Activated CD8-positive, alpha-beta T cell treated with anti-CD3 and anti-CD28 coated beads for 36 hours (primary cell): ENCODE measurements at regions not wholly inside any gene's neighbourhood (a gene's known extent, or its start where the extent isn't known, plus 50 kb on each side); places are given as distances from the start of the nearest gene placed in this dataset.

ENCODE experiments used
- ATAC-seq: fragments of 200-7000 bp; cut with Tn5 transposase; one replicate; pipeline ENCODE4 v1.10.0; 2021; ENCODE audit warnings: mild to moderate bottlenecking, moderate library complexity
- CTCF ChIA-PET: fragments of 350-600 bp; sonication (Branson Sonifier 250); formaldehyde crosslinking; loops from one replicate; lab custom pipeline; 2021; ENCODE audit warnings: antibody characterized with exemption; lab: Charles Lee
- POLR2A ChIA-PET: fragments of 350-600 bp; sonication (Branson Sonifier 250); formaldehyde crosslinking; loops from one replicate; lab custom pipeline; 2021; ENCODE audit warnings: antibody characterized with exemption; lab: Charles Lee
- DNase-seq: peaks from one replicate; pipeline ENCODE4 v3.0.0-alpha.2; 2020
- H3K27ac Mint-ChIP-seq: one replicate; pipeline ENCODE4 v1.8.0; 2021; ENCODE audit warnings: mild to moderate bottlenecking, mixed read lengths
- H3K27me3 Mint-ChIP-seq: one replicate; pipeline ENCODE4 v1.8.0; 2021; ENCODE audit warnings: mixed read lengths
- H3K36me3 Mint-ChIP-seq: one replicate; pipeline ENCODE4 v1.8.0; 2021; ENCODE audit warnings: low read depth, mixed read lengths
- H3K4me1 Mint-ChIP-seq: one replicate; pipeline ENCODE4 v1.8.0; 2021; ENCODE audit warnings: low read depth, mixed read lengths
- H3K4me3 Mint-ChIP-seq: one replicate; pipeline ENCODE4 v1.8.0; 2021; ENCODE audit warnings: mild to moderate bottlenecking, moderate library complexity, mixed read lengths
- H3K9me3 Mint-ChIP-seq: one replicate; pipeline ENCODE4 v1.8.0; 2021; ENCODE audit warnings: mixed read lengths
- intact Hi-C: fragments of 100-400 bp; cut with micrococcal nuclease; formaldehyde crosslinking; loops from one replicate; pipeline ENCODE4 v1.10.0; 2022
- TF ChIP-seq, protein P1 (sequence below): fragments of 200-600 bp; IDR thresholded peaks from one replicate; pipeline ENCODE4 v1.8.0; 2022; ENCODE audit warnings: antibody characterized with exemption, mild to moderate bottlenecking

DNA sequence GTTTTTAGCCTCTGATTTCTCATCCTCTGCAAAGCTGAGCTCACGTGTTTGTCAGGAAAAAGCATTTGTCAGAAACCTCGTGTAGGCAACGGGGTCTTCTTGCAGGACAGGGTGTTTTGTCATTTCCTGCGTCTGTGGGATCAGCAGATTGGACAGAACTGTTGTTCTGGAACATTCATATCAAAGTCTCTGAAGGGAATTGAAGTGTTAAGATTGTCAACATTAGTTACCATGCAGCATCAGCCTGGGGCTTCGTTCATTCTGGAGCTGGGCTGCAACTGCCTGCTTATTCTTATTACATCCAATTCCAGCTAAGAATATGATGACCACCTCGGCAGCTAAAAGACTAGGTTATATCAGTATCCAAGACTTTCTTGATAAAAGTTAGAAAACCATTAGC lies 71.0 kb upstream of the RALGAPA2 start:
- H3K36me3 Mint-ChIP-seq: no peaks in the 10 kb centered on the region
- H3K27ac Mint-ChIP-seq: no peak overlapping the region
- POLR2A ChIA-PET: no interaction called here
- TF ChIP-seq, protein P1, sequence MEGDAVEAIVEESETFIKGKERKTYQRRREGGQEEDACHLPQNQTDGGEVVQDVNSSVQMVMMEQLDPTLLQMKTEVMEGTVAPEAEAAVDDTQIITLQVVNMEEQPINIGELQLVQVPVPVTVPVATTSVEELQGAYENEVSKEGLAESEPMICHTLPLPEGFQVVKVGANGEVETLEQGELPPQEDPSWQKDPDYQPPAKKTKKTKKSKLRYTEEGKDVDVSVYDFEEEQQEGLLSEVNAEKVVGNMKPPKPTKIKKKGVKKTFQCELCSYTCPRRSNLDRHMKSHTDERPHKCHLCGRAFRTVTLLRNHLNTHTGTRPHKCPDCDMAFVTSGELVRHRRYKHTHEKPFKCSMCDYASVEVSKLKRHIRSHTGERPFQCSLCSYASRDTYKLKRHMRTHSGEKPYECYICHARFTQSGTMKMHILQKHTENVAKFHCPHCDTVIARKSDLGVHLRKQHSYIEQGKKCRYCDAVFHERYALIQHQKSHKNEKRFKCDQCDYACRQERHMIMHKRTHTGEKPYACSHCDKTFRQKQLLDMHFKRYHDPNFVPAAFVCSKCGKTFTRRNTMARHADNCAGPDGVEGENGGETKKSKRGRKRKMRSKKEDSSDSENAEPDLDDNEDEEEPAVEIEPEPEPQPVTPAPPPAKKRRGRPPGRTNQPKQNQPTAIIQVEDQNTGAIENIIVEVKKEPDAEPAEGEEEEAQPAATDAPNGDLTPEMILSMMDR: no peak
- peaks cover 5% of the 10 kb centered on the region for H3K9me3 Mint-ChIP-seq
- ATAC-seq (no peak), DNase-seq (no peak)
- no peaks in the 10 kb centered on the region for H3K4me1 Mint-ChIP-seq
- H3K4me3 Mint-ChIP-seq: no peak overlapping the region
- CTCF ChIA-PET: interaction anchor here (1.3 to 1.4 kb wide), 3 partner anchors 11 to 42 kb away, joined by 3 to 6 read pairs (median 4); no protein-coding TSS in a partner anchor
- intact Hi-C loops: no loop called here
- H3K27me3 Mint-ChIP-seq: peaks cover 6% of the 10 kb centered on the region

DNA sequence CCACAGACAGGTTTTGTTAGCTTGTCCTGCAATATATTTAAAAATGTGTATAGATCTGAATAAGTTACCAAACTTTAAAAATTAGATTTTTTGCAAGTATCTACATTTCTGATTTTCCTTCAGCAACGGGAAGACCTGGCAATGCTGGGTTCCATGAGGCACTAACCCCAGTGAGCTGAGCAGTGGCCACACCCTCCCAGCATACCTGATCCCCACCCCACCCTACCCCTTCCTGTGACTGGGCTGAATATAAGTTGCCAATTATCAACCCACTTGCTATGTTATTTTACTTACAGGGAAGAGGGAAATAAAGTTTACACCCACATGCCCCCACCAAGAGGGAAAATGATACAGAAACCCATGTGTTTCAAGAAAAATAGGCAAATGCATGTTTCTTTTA lies 70.3 kb upstream of the RALGAPA2 start:
- DNase-seq: no peak
- TF ChIP-seq, protein P1: no peak
- H3K27me3 Mint-ChIP-seq: peaks cover 8% of the 10 kb centered on the region
- H3K4me1 Mint-ChIP-seq: no peaks in the 10 kb centered on the region
- no peak overlapping the region for H3K4me3 Mint-ChIP-seq
- CTCF ChIA-PET: interaction anchor here (1.4 kb wide), 2 partner anchors 11 to 42 kb away, joined by 4 to 6 read pairs; no protein-coding TSS in a partner anchor
- no peak for ATAC-seq
- H3K36me3 Mint-ChIP-seq: no peaks in the 10 kb centered on the region
- POLR2A ChIA-PET: no interaction called here
- no peak overlapping the region for H3K27ac Mint-ChIP-seq
- intact Hi-C loops: no loop called here
- peaks cover 5% of the 10 kb centered on the region for H3K9me3 Mint-ChIP-seq

DNA sequence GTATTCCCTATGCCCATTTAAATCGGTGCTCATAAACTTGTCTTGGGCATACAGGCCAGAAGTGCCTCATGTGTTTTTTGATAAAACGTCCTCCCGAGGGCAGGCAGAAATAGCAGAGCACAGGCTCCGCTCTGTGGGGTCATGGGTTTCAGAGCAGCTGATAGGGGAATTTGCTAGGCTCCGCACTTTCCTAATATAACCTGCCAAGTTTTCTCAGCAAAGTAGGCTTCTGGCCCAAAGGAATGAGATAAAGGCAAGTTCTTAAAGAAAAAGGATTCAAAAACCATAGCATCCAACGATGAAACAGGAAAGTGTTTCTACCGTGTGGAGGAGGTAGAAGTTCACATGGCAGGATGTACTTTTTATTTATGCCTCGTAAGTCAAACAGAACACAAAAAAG lies 69.8 kb upstream of the RALGAPA2 start:
- Mint-ChIP-seq H3K4me1 (no peaks in the 10 kb centered on the region), H3K27me3 (peaks cover 6% of the 10 kb centered on the region), H3K27ac (no peak overlapping the region), H3K36me3 (no peaks in the 10 kb centered on the region), H3K9me3 (peaks cover 3% of the 10 kb centered on the region), H3K4me3 (no peak overlapping the region)
- TF ChIP-seq, protein P1: no peak
- CTCF ChIA-PET: interaction anchor here (1.4 kb wide), 1 partner anchor 43 kb away, joined by 6 read pairs; no protein-coding TSS in a partner anchor
- no peak for ATAC-seq
- POLR2A ChIA-PET: no interaction called here
- DNase-seq: no peak
- intact Hi-C loops: no loop called here

DNA sequence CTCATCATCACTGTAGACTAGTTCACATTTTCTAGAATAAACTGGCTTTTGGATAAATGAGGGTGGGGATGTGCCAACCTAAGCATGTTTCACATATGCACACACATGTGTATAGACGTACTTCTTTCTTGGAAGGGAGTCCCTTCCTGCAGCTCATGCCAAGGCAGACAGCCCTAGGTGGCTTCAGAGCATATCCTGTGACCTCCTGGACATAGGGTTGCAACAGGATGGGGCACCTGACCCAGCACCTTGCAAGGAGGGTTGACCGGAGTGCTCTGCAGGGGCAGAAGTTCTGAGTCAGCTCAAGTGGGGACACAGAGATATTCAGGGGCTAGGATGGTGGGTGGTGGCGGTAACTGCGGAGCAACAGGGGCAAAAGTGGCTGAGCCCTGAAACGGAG lies 68.6 kb upstream of the RALGAPA2 start:
- peaks cover 5% of the 10 kb centered on the region for H3K27me3 Mint-ChIP-seq
- DNase-seq (no peak), ATAC-seq (no peak)
- intact Hi-C loops: no loop called here
- TF ChIP-seq, protein P1: no peak
- no peaks in the 10 kb centered on the region for H3K36me3 Mint-ChIP-seq
- ChIA-PET POLR2A (no interaction called here), CTCF (no interaction called here)
- peaks cover 2% of the 10 kb centered on the region for H3K9me3 Mint-ChIP-seq
- H3K4me1 Mint-ChIP-seq: no peaks in the 10 kb centered on the region
- no peak overlapping the region for H3K4me3 Mint-ChIP-seq
- no peak overlapping the region for H3K27ac Mint-ChIP-seq

DNA sequence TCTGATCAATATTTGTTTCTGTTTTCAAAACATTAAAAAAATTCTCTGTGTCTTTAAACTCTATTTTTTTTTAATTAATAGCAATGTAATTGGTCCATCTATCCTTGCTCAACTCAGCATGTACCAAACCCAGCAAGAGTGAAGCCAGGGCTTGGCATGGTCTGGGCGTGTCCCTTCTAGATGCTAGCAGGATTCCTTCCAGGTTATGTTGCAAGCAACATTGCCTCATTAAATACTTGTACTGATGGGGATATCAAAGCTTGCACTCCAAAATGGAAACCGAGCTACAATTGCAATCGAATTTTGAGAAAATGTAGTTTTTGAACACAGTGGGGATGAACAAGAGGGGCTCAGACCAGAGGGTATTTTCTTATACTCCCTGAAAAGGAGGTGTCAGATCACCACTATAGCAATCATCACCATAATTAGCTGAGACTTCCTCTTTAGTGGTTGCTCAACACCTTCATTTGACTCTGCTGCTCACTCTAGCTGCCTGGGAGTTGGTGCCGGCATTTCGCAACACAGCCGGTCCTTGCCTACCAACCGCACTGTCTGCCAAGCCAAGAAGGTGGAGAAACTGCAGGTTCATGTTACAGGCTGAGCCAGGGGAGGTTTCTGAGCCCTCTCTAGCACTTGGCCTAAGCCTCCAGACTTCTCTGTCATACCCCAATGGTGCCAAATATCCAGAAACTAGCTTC lies 67.8 kb upstream of the RALGAPA2 start:
- Mint-ChIP-seq H3K36me3 (no peaks in the 10 kb centered on the region), H3K27me3 (peaks cover 4% of the 10 kb centered on the region), H3K4me1 (no peaks in the 10 kb centered on the region), H3K4me3 (no peak overlapping the region), H3K9me3 (no peaks in the 10 kb centered on the region), H3K27ac (no peak overlapping the region)
- no peak for ATAC-seq
- CTCF ChIA-PET: no interaction called here
- intact Hi-C loops: no loop called here
- DNase-seq: no peak
- TF ChIP-seq, protein P1: no peak
- POLR2A ChIA-PET: no interaction called here
